GM18873 (cell line): ENCODE measurements at regions not wholly inside any gene's neighbourhood (a gene's known extent, or its start where the extent isn't known, plus 50 kb on each side); places are given as distances from the start of the nearest gene placed in this dataset.
"Not testable (repeated sequence)": the region's sequence is repeated elsewhere in the genome, so short reads cannot be mapped to it uniquely, and the experiment has no call there.

Experiments
- ATAC-seq: cut with Tn5 transposase; IDR thresholded peaks from one replicate; pipeline ENCODE4 v1.9.1; 2021; ENCODE audit warnings: mild to moderate bottlenecking, moderate library complexity, moderate number of reproducible peaks; ENCODE audit not compliant: unreplicated experiment, low FRiP score

- no peak for ATAC-seq
Measured at GRCh38 chrX:42022158-42022557, 98.8 kb upstream of the CASK start.

- ATAC-seq = no peak
Measured at GRCh38 chrX:42021058-42021457, 97.7 kb upstream of the CASK start.

- ATAC-seq = no peak
Measured at GRCh38 chrX:42020225-42020624, 96.9 kb upstream of the CASK start.

- ATAC-seq = no peak
Measured at GRCh38 chrX:42017971-42018370, 94.6 kb upstream of the CASK start.

GRCh38 chrX:42000836-42001235 is 77.5 kb upstream of the CASK start:
- no peak for ATAC-seq

- no peak for ATAC-seq
Measured at GRCh38 chrX:41984628-41985027, 61.3 kb upstream of the CASK start.

- ATAC-seq = no peak
Measured at GRCh38 chrX:41982953-41983352, 59.6 kb upstream of the CASK start.

GRCh38 chrX:41981481-41982013 is 58.2 kb upstream of the CASK start:
- no peak for ATAC-seq

- ATAC-seq = not testable (repeated sequence)
Measured at GRCh38 chrX:41974677-41975076, 51.3 kb upstream of the CASK start.

GRCh38 chrX:41973208-41973607 is 49.9 kb upstream of the CASK start:
- no peak for ATAC-seq
